IPS-18a (cell line): ENCODE measurements at regions not wholly inside any gene's neighbourhood (a gene's known extent, or its start where the extent isn't known, plus 50 kb on each side); places are given as distances from the start of the nearest gene placed in this dataset.

Experiments
- H3K27ac ChIP-seq: one replicate; pipeline ENCODE4 v1.5.1; 2013; ENCODE audit warnings: low read length
- H3K27me3 ChIP-seq: one replicate; pipeline ENCODE4 v1.6.1; 2013; ENCODE audit warnings: mild to moderate bottlenecking, low read length; ENCODE audit not compliant: control insufficient read depth, insufficient read depth
- H3K36me3 ChIP-seq: one replicate; pipeline ENCODE4 v1.6.1; 2013; ENCODE audit warnings: low read depth, low read length; ENCODE audit not compliant: control insufficient read depth
- H3K4me1 ChIP-seq: one replicate; pipeline ENCODE4 v1.6.1; 2013; ENCODE audit warnings: low read depth, low read length; ENCODE audit not compliant: control insufficient read depth
- H3K4me3 ChIP-seq: one replicate; pipeline ENCODE4 v1.5.1; 2013; ENCODE audit warnings: low read length
- H3K9ac ChIP-seq: one replicate; pipeline ENCODE4 v1.6.1; 2013; ENCODE audit warnings: mild to moderate bottlenecking, low read length, moderate library complexity
- H3K9me3 ChIP-seq: one replicate; pipeline ENCODE4 v1.6.1; 2013; ENCODE audit warnings: low read depth, low read length; ENCODE audit not compliant: control insufficient read depth

- Histone ChIP-seq H3K36me3 (no peaks in the 10 kb centered on the region), H3K9ac (no peak overlapping the region), H3K4me3 (no peak overlapping the region), H3K27ac (no peak overlapping the region), H3K9me3 (peaks cover 5% of the 10 kb centered on the region), H3K27me3 (no peaks in the 10 kb centered on the region), H3K4me1 (no peaks in the 10 kb centered on the region)
Measured at GRCh38 chr7:153521370-153521769, 530.8 kb upstream of the DPP6 start.

GRCh38 chr7:153522261-153522660 is 529.9 kb upstream of the DPP6 start:
- Histone ChIP-seq H3K27ac (no peak overlapping the region), H3K27me3 (no peaks in the 10 kb centered on the region), H3K4me1 (no peaks in the 10 kb centered on the region), H3K36me3 (no peaks in the 10 kb centered on the region), H3K9me3 (peaks cover 5% of the 10 kb centered on the region), H3K4me3 (no peak overlapping the region), H3K9ac (no peak overlapping the region)

GRCh38 chr7:153523320-153524015 is 528.7 kb upstream of the DPP6 start:
- H3K27ac ChIP-seq = no peak overlapping the region
- no peak overlapping the region for H3K9ac ChIP-seq
- H3K9me3 ChIP-seq = peaks cover 11% of the 10 kb centered on the region
- no peaks in the 10 kb centered on the region for H3K27me3 ChIP-seq
- no peak overlapping the region for H3K4me3 ChIP-seq
- H3K36me3 ChIP-seq = no peaks in the 10 kb centered on the region
- no peaks in the 10 kb centered on the region for H3K4me1 ChIP-seq

GRCh38 chr7:153524070-153524601 is 528.1 kb upstream of the DPP6 start:
- Histone ChIP-seq H3K4me1 (no peaks in the 10 kb centered on the region), H3K9ac (no peak overlapping the region), H3K36me3 (no peaks in the 10 kb centered on the region), H3K9me3 (peaks cover 11% of the 10 kb centered on the region), H3K27ac (no peak overlapping the region), H3K27me3 (no peaks in the 10 kb centered on the region), H3K4me3 (no peak overlapping the region)

DNA sequence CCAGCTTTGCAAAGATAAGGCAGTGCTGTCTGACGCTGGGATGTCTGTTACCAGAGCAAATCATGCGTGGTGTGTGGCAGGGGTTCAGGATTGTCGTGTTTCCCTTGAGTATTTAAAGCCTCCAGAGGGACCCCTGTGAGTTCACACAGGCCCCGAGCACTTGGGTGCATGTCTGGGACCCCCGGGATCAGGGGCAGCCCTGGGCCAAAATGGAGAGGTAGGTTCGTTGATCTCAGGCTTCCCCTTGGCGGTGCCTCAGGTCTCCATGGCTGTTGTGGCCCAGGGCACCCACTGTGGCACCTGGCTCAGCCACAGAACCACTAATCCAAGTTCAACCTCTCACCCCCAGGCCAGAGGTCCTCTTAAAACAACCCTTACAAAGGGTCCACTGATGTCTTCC is 523.1 kb upstream of the DPP6 start:
- no peak overlapping the region for H3K9ac ChIP-seq
- H3K4me3 ChIP-seq = no peak overlapping the region
- no peaks in the 10 kb centered on the region for H3K27me3 ChIP-seq
- no peaks in the 10 kb centered on the region for H3K4me1 ChIP-seq
- no peak overlapping the region for H3K27ac ChIP-seq
- peaks cover 10% of the 10 kb centered on the region for H3K9me3 ChIP-seq
- H3K36me3 ChIP-seq = no peaks in the 10 kb centered on the region

- Histone ChIP-seq H3K27ac (no peak overlapping the region), H3K27me3 (no peaks in the 10 kb centered on the region), H3K4me3 (no peak overlapping the region), H3K9ac (no peak overlapping the region), H3K9me3 (peaks cover 12% of the 10 kb centered on the region), H3K4me1 (no peaks in the 10 kb centered on the region), H3K36me3 (no peaks in the 10 kb centered on the region)
Measured at GRCh38 chr7:153529651-153530165, 522.5 kb upstream of the DPP6 start.

DNA sequence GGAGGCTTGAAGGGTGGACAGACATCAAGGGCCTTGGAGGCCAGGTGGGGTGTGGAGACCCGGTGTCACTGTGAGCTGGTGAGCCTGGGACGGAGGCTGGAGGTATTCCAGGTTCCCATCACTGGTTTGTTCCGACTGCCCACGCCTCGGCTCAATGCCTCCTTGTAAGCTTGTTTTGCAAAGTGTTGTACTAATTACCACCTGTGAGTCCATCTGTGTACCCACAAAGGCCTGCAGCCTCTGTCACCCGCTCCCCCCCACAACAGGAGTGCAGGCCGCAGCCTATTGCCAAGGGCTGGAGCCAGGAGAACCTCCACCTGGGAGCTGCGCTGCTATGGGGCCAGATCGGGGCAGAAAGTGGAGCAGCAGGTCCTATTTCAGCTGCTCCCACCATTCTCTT is 521.8 kb upstream of the DPP6 start:
- no peaks in the 10 kb centered on the region for H3K27me3 ChIP-seq
- no peak overlapping the region for H3K4me3 ChIP-seq
- no peaks in the 10 kb centered on the region for H3K36me3 ChIP-seq
- H3K9me3 ChIP-seq = peaks cover 15% of the 10 kb centered on the region
- H3K27ac ChIP-seq = no peak overlapping the region
- H3K9ac ChIP-seq = no peak overlapping the region
- H3K4me1 ChIP-seq = no peaks in the 10 kb centered on the region

DNA sequence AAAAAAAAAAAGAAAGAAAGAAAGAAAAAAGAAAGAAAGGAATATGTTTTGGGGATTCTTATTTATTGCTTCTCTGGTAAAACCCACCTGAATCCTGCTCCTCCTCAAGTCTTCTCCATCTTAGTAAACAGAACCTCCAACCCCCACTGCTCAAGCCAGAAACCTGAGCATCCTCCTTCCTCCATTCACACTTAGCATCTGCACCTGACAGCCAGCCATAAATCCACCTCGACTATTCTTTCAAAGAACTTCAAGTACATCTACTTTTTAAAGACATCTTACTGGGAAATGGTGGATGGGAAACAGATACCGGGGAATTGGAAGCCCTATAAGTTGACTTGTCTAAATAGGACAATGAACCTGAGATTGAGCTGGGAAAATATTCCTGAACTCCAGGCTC is 519.9 kb upstream of the DPP6 start:
- H3K9ac ChIP-seq = no peak overlapping the region
- H3K36me3 ChIP-seq = no peaks in the 10 kb centered on the region
- no peaks in the 10 kb centered on the region for H3K27me3 ChIP-seq
- H3K9me3 ChIP-seq = peaks cover 15% of the 10 kb centered on the region
- H3K4me3 ChIP-seq = no peak overlapping the region
- H3K4me1 ChIP-seq = no peaks in the 10 kb centered on the region
- H3K27ac ChIP-seq = no peak overlapping the region

- Histone ChIP-seq H3K27ac (no peak overlapping the region), H3K9ac (no peak overlapping the region), H3K27me3 (no peaks in the 10 kb centered on the region), H3K36me3 (no peaks in the 10 kb centered on the region), H3K9me3 (peaks cover 10% of the 10 kb centered on the region), H3K4me1 (no peaks in the 10 kb centered on the region), H3K4me3 (no peak overlapping the region)
Measured at GRCh38 chr7:153537271-153537670, 514.9 kb upstream of the DPP6 start.

DNA sequence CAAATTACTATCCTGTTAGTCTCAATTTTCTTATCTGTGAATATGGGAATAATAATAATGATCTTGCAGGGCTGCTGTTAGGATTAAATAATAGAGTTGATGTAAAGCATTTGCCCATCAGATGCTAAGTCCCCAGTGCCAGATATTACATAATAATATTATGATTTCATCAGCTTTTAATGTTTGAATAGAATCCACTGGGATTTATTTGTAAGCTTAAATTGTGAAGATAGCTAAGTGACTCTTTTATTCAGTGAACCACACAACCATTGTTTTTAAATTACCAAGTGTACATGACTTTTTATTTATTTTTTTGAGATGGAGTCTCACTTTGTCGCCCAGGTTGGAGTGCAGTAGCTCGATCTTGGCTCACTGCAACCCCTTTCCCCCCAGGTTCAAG is 510.3 kb upstream of the DPP6 start:
- peaks cover 5% of the 10 kb centered on the region for H3K9me3 ChIP-seq
- no peaks in the 10 kb centered on the region for H3K36me3 ChIP-seq
- H3K4me3 ChIP-seq = no peak overlapping the region
- H3K9ac ChIP-seq = no peak overlapping the region
- H3K27me3 ChIP-seq = no peaks in the 10 kb centered on the region
- H3K27ac ChIP-seq = no peak overlapping the region
- no peaks in the 10 kb centered on the region for H3K4me1 ChIP-seq

DNA sequence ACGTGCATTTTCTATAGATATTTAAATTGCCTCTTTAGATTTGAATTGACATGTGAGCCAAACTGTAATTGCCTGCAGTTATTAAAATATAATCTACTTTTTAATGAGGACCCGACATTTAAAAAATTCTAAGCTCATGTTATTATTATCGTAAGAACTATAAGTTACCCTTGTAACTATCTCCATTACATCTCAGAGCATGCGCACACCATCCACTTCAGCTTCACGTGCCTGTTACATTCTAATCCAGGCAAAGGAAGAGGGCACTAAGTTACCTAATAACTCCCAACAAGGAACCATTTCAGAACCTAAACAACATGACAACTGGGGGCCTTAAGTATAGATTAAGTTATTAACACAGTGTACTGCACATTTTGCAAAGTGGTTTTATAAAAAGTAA is 509.0 kb upstream of the DPP6 start:
- Histone ChIP-seq H3K9me3 (peaks cover 9% of the 10 kb centered on the region), H3K27me3 (no peaks in the 10 kb centered on the region)

GRCh38 chr7:153550173-153550572 is 502.0 kb upstream of the DPP6 start:
- H3K4me3 ChIP-seq = no peak overlapping the region
- no peak overlapping the region for H3K27ac ChIP-seq
- no peaks in the 10 kb centered on the region for H3K27me3 ChIP-seq
- H3K36me3 ChIP-seq = no peaks in the 10 kb centered on the region
- peaks cover 5% of the 10 kb centered on the region for H3K9me3 ChIP-seq
- H3K9ac ChIP-seq = no peak overlapping the region
- H3K4me1 ChIP-seq = no peaks in the 10 kb centered on the region

More for the DNA sequence above, 509.0 kb upstream of the DPP6 start:
- H3K9ac ChIP-seq = no peak overlapping the region
- no peak overlapping the region for H3K27ac ChIP-seq
- H3K4me1 ChIP-seq = no peaks in the 10 kb centered on the region
- H3K4me3 ChIP-seq = no peak overlapping the region
- no peaks in the 10 kb centered on the region for H3K36me3 ChIP-seq
